Ovary (tissue), 7 donors: ENCODE measurements at regions not wholly inside any gene's neighbourhood (a gene's known extent, or its start where the extent isn't known, plus 50 kb on each side); places are given as distances from the start of the nearest gene placed in this dataset.

Experiments
- DNase-seq, 5 donors: peaks; one replicate each; pipeline ENCODE4 v3.0.0-alpha.2; 2019 to 2020
- H3K27ac ChIP-seq, 2 donors: fragments of 200-600 bp; one replicate each; pipeline versions ENCODE4 v1.5.1 to v1.8.0; 2019 to 2022
- H3K27me3 ChIP-seq: fragments of 200-600 bp; one replicate; pipeline ENCODE4 v1.8.0; 2022
- H3K36me3 ChIP-seq: fragments of 200-600 bp; sonication (generic); one replicate; pipeline ENCODE4 v1.5.1; 2019
- H3K4me1 ChIP-seq: one replicate; pipeline ENCODE4 v1.8.1; 2013; ENCODE audit warnings: mild to moderate bottlenecking, moderate library complexity; ENCODE audit not compliant: insufficient read depth
- H3K4me3 ChIP-seq: fragments of 200-600 bp; sonication (generic); one replicate; pipeline ENCODE4 v1.5.1; 2017
- H3K9me3 ChIP-seq, 2 donors: fragments of 200-600 bp in 1 of 2; sonication (generic) in 1 of 2; one replicate each; pipeline versions ENCODE4 v1.5.1 to v1.8.1; 2013 to 2019; ENCODE audit warnings: mild to moderate bottlenecking in 1 of 2, moderate library complexity in 1 of 2
- EP300 ChIP-seq: sonication (generic); formaldehyde crosslinking; IDR thresholded peaks from one replicate; pipeline ENCODE4 v1.6.1; 2017; ENCODE audit warnings: antibody characterized with exemption
- POLR2A ChIP-seq: fragments of 450-650 bp; IDR thresholded peaks from one replicate; pipeline ENCODE4 v1.6.1; 2017; ENCODE audit warnings: antibody characterized with exemption, mild to moderate bottlenecking, moderate library complexity
- WGBS, 3 donors: extraction: QIAGEN DNeasy Blood & Tissue Kit in 1 of 3; methylation state at CpG; one replicate each; pipeline versions ENCODE4 v1.1.5 to v1.1.7; 2013 to 2017; 5-methylcytosine and 5-hydroxymethylcytosine counted together
- intact Hi-C, 4 donors: fragments of 100-400 bp; cut with DNase I; formaldehyde crosslinking; loops; one replicate each; pipeline versions ENCODE4 v1.11.0 to v1.15.1; 2022 to 2023
- TF ChIP-seq, protein P1 (sequence below), 3 donors: fragments of 450-650 bp in 2 of 3; fragments of 200-600 bp in 1 of 3; IDR thresholded peaks; one replicate each; pipeline versions ENCODE4 v1.5.1 to v1.8.0; 2016 to 2022; ENCODE audit warnings: antibody characterized with exemption in 3 of 3, mild to moderate bottlenecking in 1 of 3
- donor health status: DM: no; HTN: no; CAD: no; lungs with moderate emphysema.
- donor health status: DM: no; HTN: no; CAD: no.
- donor health status: Bipolar disorder and iron deficiency.
- donor health status: DM: no; HTN: no; CAD: no.
- donor health status: DM: yes; HTN: yes; CAD: no.

DNA sequence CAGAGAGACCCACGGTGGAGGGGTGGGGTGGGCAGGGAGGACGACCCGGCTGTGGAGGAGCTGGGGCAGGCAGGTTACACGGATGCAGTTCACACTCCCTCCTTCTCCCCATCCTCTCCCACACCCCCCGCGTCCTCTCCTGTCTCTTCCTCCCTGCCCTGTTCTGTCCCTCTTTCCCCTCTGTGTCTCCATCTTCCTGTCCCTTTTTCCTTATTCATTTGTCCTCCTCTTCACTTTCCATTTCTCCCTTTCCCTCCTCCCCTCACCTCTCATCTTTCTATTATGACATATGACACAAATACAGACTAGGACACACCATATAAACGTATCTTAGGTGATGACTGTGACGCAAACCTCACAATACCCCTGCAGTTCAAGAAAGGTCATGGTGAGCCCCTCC, 96.6 kb downstream of the SCGB2B2 start:
- no peak overlapping the region for H3K27ac ChIP-seq
- DNase-seq, result no peak
- H3K4me3 ChIP-seq, result no peak overlapping the region
- H3K9me3 ChIP-seq, result no peaks in the 10 kb centered on the region
- no peaks in the 10 kb centered on the region for H3K4me1 ChIP-seq
- TF ChIP-seq, protein P1, sequence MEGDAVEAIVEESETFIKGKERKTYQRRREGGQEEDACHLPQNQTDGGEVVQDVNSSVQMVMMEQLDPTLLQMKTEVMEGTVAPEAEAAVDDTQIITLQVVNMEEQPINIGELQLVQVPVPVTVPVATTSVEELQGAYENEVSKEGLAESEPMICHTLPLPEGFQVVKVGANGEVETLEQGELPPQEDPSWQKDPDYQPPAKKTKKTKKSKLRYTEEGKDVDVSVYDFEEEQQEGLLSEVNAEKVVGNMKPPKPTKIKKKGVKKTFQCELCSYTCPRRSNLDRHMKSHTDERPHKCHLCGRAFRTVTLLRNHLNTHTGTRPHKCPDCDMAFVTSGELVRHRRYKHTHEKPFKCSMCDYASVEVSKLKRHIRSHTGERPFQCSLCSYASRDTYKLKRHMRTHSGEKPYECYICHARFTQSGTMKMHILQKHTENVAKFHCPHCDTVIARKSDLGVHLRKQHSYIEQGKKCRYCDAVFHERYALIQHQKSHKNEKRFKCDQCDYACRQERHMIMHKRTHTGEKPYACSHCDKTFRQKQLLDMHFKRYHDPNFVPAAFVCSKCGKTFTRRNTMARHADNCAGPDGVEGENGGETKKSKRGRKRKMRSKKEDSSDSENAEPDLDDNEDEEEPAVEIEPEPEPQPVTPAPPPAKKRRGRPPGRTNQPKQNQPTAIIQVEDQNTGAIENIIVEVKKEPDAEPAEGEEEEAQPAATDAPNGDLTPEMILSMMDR (IDR thresholded peaks at IDR 0.05), result no peak
- no peak for TF ChIP-seq POLR2A
- TF ChIP-seq EP300, result no peak
- intact Hi-C loops, result no loop called here
- 53 to 61% (median 55%) methylated on average over 8 of the region's 8 CpGs for WGBS, 3 donors
- no peaks in the 10 kb centered on the region for H3K27me3 ChIP-seq
- no peaks in the 10 kb centered on the region for H3K36me3 ChIP-seq

- intact Hi-C loops, result no loop called here
- peak in 1 of 5 donors; percentile 4 for DNase-seq
- TF ChIP-seq, protein P1 (IDR thresholded peaks at IDR 0.05), result no peak
- TF ChIP-seq POLR2A (no peak), EP300 (no peak)
- Histone ChIP-seq H3K36me3 (no peaks in the 10 kb centered on the region), H3K27ac (no peak overlapping the region), H3K27me3 (no peaks in the 10 kb centered on the region), H3K9me3 (no peaks in the 10 kb centered on the region), H3K4me3 (no peak overlapping the region), H3K4me1 (no peaks in the 10 kb centered on the region)
- 86 to 91% (median 88%) methylated on average over 4 of the region's 4 CpGs for WGBS, 3 donors
These were observed 97.0 kb downstream of the SCGB2B2 start for GRCh38 chr19:34580055-34580336.

DNA sequence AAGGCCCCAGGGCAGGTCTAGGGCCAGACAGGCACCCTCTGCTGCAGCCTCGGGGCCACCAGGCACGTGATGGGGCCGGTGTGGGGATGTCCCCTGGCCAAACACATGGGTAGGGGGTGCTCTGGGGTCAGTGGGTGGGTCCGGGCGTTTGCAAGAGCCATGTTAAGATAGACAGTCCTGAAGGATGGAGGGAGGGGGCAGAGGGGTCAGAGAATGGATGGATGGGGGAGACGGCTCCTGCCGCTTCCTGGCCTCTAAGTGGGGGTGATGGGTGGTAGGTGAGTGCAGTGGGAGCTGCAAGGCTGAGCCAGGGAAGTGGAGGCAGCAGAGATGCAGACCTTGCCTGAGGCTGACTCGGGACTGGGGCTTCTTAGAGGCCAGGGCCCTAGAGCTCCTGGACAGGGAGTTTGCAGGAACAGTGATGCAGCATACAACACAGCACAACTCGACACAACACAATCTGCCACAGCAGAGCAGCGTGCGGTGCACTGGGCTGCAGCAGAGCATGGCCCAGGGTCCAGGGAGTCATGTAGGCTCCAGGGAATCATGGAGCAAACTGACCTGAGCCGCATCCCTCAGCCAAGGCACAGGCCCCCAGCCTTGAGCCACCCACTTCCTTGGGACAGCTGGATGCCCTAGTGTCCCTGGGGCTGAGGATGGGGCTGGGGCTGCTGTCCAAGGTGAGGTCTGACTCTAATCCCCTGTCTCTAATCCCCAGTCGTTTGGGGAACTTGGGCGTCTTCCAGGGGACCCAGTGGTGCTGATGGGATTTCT, 97.5 kb downstream of the SCGB2B2 start:
- no peak for DNase-seq
- intact Hi-C loops, result loop anchor here in 1 of 4 donors (5.0 kb wide), 1 partner anchor 1613 kb away; no protein-coding TSS in a partner anchor
- TF ChIP-seq EP300, result no peak
- TF ChIP-seq POLR2A, result no peak
- TF ChIP-seq, protein P1 (IDR thresholded peaks at IDR 0.05), result no peak
- no peak overlapping the region for H3K27ac ChIP-seq
- H3K4me1 ChIP-seq, result no peaks in the 10 kb centered on the region
- no peaks in the 10 kb centered on the region for H3K27me3 ChIP-seq
- H3K4me3 ChIP-seq, result no peak overlapping the region
- H3K9me3 ChIP-seq, result no peaks in the 10 kb centered on the region
- WGBS, 3 donors, result 72 to 83% (median 81%) methylated on average over 14 of the region's 14 CpGs
- no peaks in the 10 kb centered on the region for H3K36me3 ChIP-seq

GRCh38 chr19:34578751-34579150, 97.2 kb downstream of the WTIP start:
- intact Hi-C loops, result loop anchor here in 1 of 4 donors (5.0 kb wide), 1 partner anchor 1614 kb away; no protein-coding TSS in a partner anchor
- peak in 1 of 5 donors; percentile 4 for DNase-seq
- Histone ChIP-seq H3K4me1 (no peaks in the 10 kb centered on the region), H3K4me3 (no peak overlapping the region), H3K27me3 (no peaks in the 10 kb centered on the region), H3K27ac (no peak overlapping the region), H3K36me3 (no peaks in the 10 kb centered on the region), H3K9me3 (no peaks in the 10 kb centered on the region)
- TF ChIP-seq, protein P1 (IDR thresholded peaks at IDR 0.05), result no peak
- TF ChIP-seq EP300, result no peak
- TF ChIP-seq POLR2A, result no peak
- WGBS, 3 donors, result 82 to 87% (median 83%) methylated on average over 5 of the region's 5 CpGs
